SK-N-SH (cell line): ENCODE measurements at regions not wholly inside any gene's neighbourhood (a gene's known extent, or its start where the extent isn't known, plus 50 kb on each side); places are given as distances from the start of the nearest gene placed in this dataset.
A peak's percentile ranks its signal among the peaks of the same experiment; 100 is the strongest.

Source experiments
- CTCF ChIA-PET: fragments of 300-600, 350-600 bp; formaldehyde crosslinking; extraction: SDS; loops from one replicate; lab custom pipeline; 2021; lab: Yijun Ruan, JAX
- POLR2A ChIA-PET: fragments of 350-600 bp; sonication (Branson Sonifier 250); formaldehyde crosslinking; extraction: SDS; loops from one replicate; lab custom pipeline; 2020; ENCODE audit warnings: antibody characterized with exemption, inconsistent platforms; lab: Yijun Ruan, JAX
- DNase-seq: peaks from one replicate; pipeline ENCODE4 v3.0.0; 2012
- H2AFZ ChIP-seq: fragments of 200-600 bp; sonication (generic); 2 replicates; pipeline ENCODE4 v1.8.1; 2016; ENCODE audit warnings: antibody characterized with exemption, mild to moderate bottlenecking, low read depth
- H3F3A ChIP-seq: fragments of 200-600 bp; sonication (generic); replicated peaks from 2 replicates; pipeline ENCODE3; 2016; ENCODE audit warnings: antibody characterized with exemption, mild to moderate bottlenecking; ENCODE audit not compliant: insufficient read depth
- H3K27ac ChIP-seq, 2 experiments: fragments of 200-500 bp in 1 of 2; fragments of 200-600 bp in 1 of 2; sonication (Bioruptor generic) in 1 of 2; sonication (generic), shearing (Covaris generic) in 1 of 2; 2 replicates each; pipeline versions ENCODE4 v1.5.1 to v1.6.1; 2014 to 2016; ENCODE audit warnings: low read depth in 2 of 2, inconsistent platforms in 1 of 2, low read length in 1 of 2, mild to moderate bottlenecking in 1 of 2, mixed read lengths in 1 of 2
- H3K27me3 ChIP-seq: fragments of 200-600 bp; sonication (generic), shearing (Covaris generic); 2 replicates; pipeline ENCODE4 v1.6.1; 2016; ENCODE audit warnings: mixed run types; ENCODE audit not compliant: insufficient read depth
- H3K36me3 ChIP-seq, 2 experiments: fragments of 200-500 bp in 1 of 2; fragments of 200-600 bp in 1 of 2; sonication (Bioruptor generic) in 1 of 2; sonication (generic) in 1 of 2; replicated peaks in 1 of 2; 2 replicates each; pipeline versions ENCODE3 to v1.5.1; 2014 to 2016; ENCODE audit warnings: low read length in 1 of 2, mild to moderate bottlenecking in 1 of 2; ENCODE audit not compliant: insufficient read depth in 2 of 2, control insufficient read depth in 1 of 2
- H3K4me1 ChIP-seq, 2 experiments: fragments of 200-500 bp in 1 of 2; fragments of 200-600 bp in 1 of 2; sonication (Bioruptor generic) in 1 of 2; sonication (generic), shearing (Covaris generic) in 1 of 2; 2 replicates each; pipeline versions ENCODE4 v1.5.1 to v1.6.1; 2014 to 2016; ENCODE audit warnings: low read depth in 1 of 2, low read length in 1 of 2, mixed run types in 1 of 2; ENCODE audit not compliant: insufficient read depth in 2 of 2, control insufficient read depth in 1 of 2
- H3K4me2 ChIP-seq: fragments of 200-600 bp; sonication (generic), shearing (Covaris generic); 2 replicates; pipeline ENCODE4 v1.6.1; 2017; ENCODE audit warnings: mixed run types
- H3K4me3 ChIP-seq, 2 experiments: fragments of 200-500 bp in 1 of 2; fragments of 200-600 bp in 1 of 2; sonication (Bioruptor generic) in 1 of 2; sonication (generic), shearing (Covaris generic) in 1 of 2; 2 replicates each; pipeline versions ENCODE4 v1.5.1 to v1.8.1; 2014 to 2016; ENCODE audit warnings: low read depth in 2 of 2, inconsistent platforms in 1 of 2, low read length in 1 of 2, mild to moderate bottlenecking in 1 of 2, mixed read lengths in 1 of 2, moderate library complexity in 1 of 2
- H3K79me2 ChIP-seq: fragments of 200-600 bp; sonication (generic); 2 replicates; pipeline ENCODE4 v1.8.1; 2017; ENCODE audit warnings: mild to moderate bottlenecking; ENCODE audit not compliant: insufficient read depth
- H3K9ac ChIP-seq: fragments of 200-600 bp; sonication (generic); 2 replicates; pipeline ENCODE4 v1.6.1; 2017; ENCODE audit warnings: mixed run types
- H3K9me2 ChIP-seq: fragments of 200-600 bp; sonication (generic); 2 replicates; pipeline ENCODE4 v1.6.1; 2017; ENCODE audit warnings: mixed run types
- H3K9me3 ChIP-seq: fragments of 200-600 bp; sonication (generic); 2 replicates; pipeline ENCODE4 v1.6.1; 2017; ENCODE audit warnings: mixed run types, mild to moderate bottlenecking, moderate library complexity
- H4K20me1 ChIP-seq: fragments of 200-600 bp; sonication (generic); 2 replicates; pipeline ENCODE4 v1.6.1; 2017; ENCODE audit warnings: mild to moderate bottlenecking, mixed run types; ENCODE audit not compliant: insufficient read depth
- EZH2phosphoT487 ChIP-seq: fragments of 200-600 bp; sonication (generic); IDR thresholded peaks from 2 replicates; pipeline ENCODE4 v1.6.1; 2017; ENCODE audit warnings: low read depth, mixed run types, mild to moderate bottlenecking, antibody characterized with exemption, moderate library complexity, borderline replicate concordance
- FOSL2 ChIP-seq: IDR thresholded peaks from 2 replicates; pipeline ENCODE4 v1.4.0; 2012; ENCODE audit warnings: low read depth, mild to moderate bottlenecking, moderate library complexity, borderline replicate concordance
- FOXM1 ChIP-seq: IDR thresholded peaks from 2 replicates; pipeline ENCODE4 v1.4.0; 2012; ENCODE audit warnings: low read depth, mild to moderate bottlenecking
- GABPA ChIP-seq: IDR thresholded peaks from 2 replicates; pipeline ENCODE4 v1.4.0; 2012; ENCODE audit warnings: low read depth, mild to moderate bottlenecking
- GATA2 ChIP-seq: sonication (generic); formaldehyde crosslinking; IDR thresholded peaks from 2 replicates; pipeline ENCODE4 v1.5.0; 2020; ENCODE audit warnings: mild to moderate bottlenecking, missing genetic modification reagents
- IRF3 ChIP-seq: fragments of 150-350 bp; IDR thresholded peaks from 2 replicates; pipeline ENCODE4 v1.6.1; 2016; ENCODE audit warnings: mild to moderate bottlenecking, low read depth, low read length
- JUND ChIP-seq: IDR thresholded peaks from 2 replicates; pipeline ENCODE4 v1.4.0; 2012
- MAX ChIP-seq: IDR thresholded peaks from 2 replicates; pipeline ENCODE4 v1.4.0; 2012; ENCODE audit warnings: low read depth
- MXI1 ChIP-seq: IDR thresholded peaks from 2 replicates; pipeline ENCODE4 v1.6.1; 2012; ENCODE audit warnings: mild to moderate bottlenecking, low read depth, low read length, improper control_type of control experiment
- PBX3 ChIP-seq: IDR thresholded peaks from 2 replicates; pipeline ENCODE4; 2012
- POLR2AphosphoS5 ChIP-seq: IDR thresholded peaks from 2 replicates; pipeline ENCODE4 v1.6.1; 2012; ENCODE audit warnings: low read depth, low read length
- RAD21 ChIP-seq: IDR thresholded peaks from 2 replicates; pipeline ENCODE4 v1.6.1; 2012; ENCODE audit warnings: mild to moderate bottlenecking, low read length
- RFX5 ChIP-seq: IDR thresholded peaks from 2 replicates; pipeline ENCODE4 v1.6.1; 2012; ENCODE audit warnings: mild to moderate bottlenecking, improper control_type of control experiment, low read length
- RXRA ChIP-seq: IDR thresholded peaks from 2 replicates; pipeline ENCODE4 v1.4.0; 2012; ENCODE audit warnings: low read depth, mild to moderate bottlenecking, borderline replicate concordance
- SMC3 ChIP-seq: IDR thresholded peaks from 2 replicates; pipeline ENCODE4 v1.6.1; 2012; ENCODE audit warnings: low read depth, low read length, improper control_type of control experiment
- TEAD4 ChIP-seq: IDR thresholded peaks from 2 replicates; pipeline ENCODE4 v1.4.0; 2012; ENCODE audit warnings: mild to moderate bottlenecking, borderline replicate concordance; ENCODE audit not compliant: insufficient read depth
- USF1 ChIP-seq: IDR thresholded peaks from 2 replicates; pipeline ENCODE4 v1.4.0; 2012; ENCODE audit warnings: low read depth, borderline replicate concordance
- USF2 ChIP-seq: fragments of 150-350 bp; IDR thresholded peaks from 2 replicates; pipeline ENCODE4 v1.6.1; 2017; ENCODE audit warnings: antibody characterized with exemption, low read length, low read depth, borderline replicate concordance
- ZBTB33 ChIP-seq: IDR thresholded peaks from 2 replicates; pipeline ENCODE4 v1.4.0; 2012; ENCODE audit warnings: low read depth, borderline replicate concordance
- WGBS: methylation state at CpG from one replicate; pipeline ENCODE4 v1.1.6; 2017; ENCODE audit warnings: low lambda C conversion rate; 5-methylcytosine and 5-hydroxymethylcytosine counted together

- TF ChIP-seq IRF3, result no peak
- no peak for TF ChIP-seq MXI1
- no peak for TF ChIP-seq PBX3
- no peak for TF ChIP-seq FOSL2
- TF ChIP-seq ZBTB33, result no peak
- TF ChIP-seq MAX, result no peak
- no peak for TF ChIP-seq RAD21
- TF ChIP-seq FOXM1, result no peak
- TF ChIP-seq RFX5, result no peak
- TF ChIP-seq, all 33 proteins: peak for 0
Measured at GRCh38 chr3:177599326-177599725, 402.0 kb upstream of the TBL1XR1 start (continued).

- H3K9me3 ChIP-seq, result no peaks in the 10 kb centered on the region
- H3K4me3 ChIP-seq, result no peak overlapping the region
- POLR2A ChIA-PET, result no interaction called here
- WGBS, result 97% methylated on average over 4 of the region's 4 CpGs
- H3K79me2 ChIP-seq, result no peaks in the 10 kb centered on the region
- no peak for DNase-seq
- H2AFZ ChIP-seq, result no peak overlapping the region
- H3K27me3 ChIP-seq, result no peaks in the 10 kb centered on the region
- H3F3A ChIP-seq, result peaks cover 35% of the 10 kb centered on the region
- CTCF ChIA-PET, result no interaction called here
- peaks cover 29 to 33% of the 10 kb centered on the region in 2 experiments for H3K4me1 ChIP-seq
- no peaks in the 10 kb centered on the region for H3K36me3 ChIP-seq
- no peak overlapping the region for H3K4me2 ChIP-seq
- TF ChIP-seq FOSL2 (no peak), GATA2 (CRISPR knock-in tag) (no peak), USF1 (no peak), GABPA (no peak), EZH2phosphoT487 (no peak), FOXM1 (no peak), TEAD4 (no peak), USF2 (no peak), RAD21 (no peak), JUND (no peak), RXRA (no peak), ZBTB33 (no peak), SMC3 (no peak), PBX3 (no peak), MXI1 (no peak), POLR2AphosphoS5 (no peak)
- no peaks in the 10 kb centered on the region for H3K9me2 ChIP-seq
- no peaks in the 10 kb centered on the region for H4K20me1 ChIP-seq
- H3K27ac ChIP-seq, result peak overlapping the region in 1 of 2 experiments; percentile 95; a peak in 2 of 4 replicates
- no peak overlapping the region for H3K9ac ChIP-seq
Measured at GRCh38 chr3:177599837-177600236, 402.6 kb upstream of the TBL1XR1 start.
